ENCODE measurements at regions not wholly inside any gene's neighbourhood (a gene's known extent, or its start where the extent isn't known, plus 50 kb on each side); places are given as distances from the start of the nearest gene placed in this dataset.

DNA sequence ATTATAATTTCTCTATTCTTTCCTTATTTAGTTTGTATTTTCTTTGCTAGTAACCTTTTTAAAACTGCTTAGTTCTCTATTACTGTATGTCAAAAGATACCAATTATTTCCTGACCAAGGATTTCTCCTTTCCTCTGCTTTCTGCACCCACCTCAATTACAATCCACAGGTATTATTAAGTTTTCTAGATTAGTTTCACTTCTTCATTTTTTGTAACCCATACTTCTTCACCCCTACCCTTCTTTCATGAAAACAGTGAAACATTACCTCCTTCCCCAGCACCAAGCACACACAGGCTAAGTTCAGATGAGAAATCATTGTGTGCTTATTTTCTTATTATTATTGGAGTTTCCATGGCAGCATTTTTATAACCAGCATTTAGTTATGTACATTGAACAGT is 318.5 kb upstream of the MDGA2 start:
- TF ChIP-seq, protein P1, sequence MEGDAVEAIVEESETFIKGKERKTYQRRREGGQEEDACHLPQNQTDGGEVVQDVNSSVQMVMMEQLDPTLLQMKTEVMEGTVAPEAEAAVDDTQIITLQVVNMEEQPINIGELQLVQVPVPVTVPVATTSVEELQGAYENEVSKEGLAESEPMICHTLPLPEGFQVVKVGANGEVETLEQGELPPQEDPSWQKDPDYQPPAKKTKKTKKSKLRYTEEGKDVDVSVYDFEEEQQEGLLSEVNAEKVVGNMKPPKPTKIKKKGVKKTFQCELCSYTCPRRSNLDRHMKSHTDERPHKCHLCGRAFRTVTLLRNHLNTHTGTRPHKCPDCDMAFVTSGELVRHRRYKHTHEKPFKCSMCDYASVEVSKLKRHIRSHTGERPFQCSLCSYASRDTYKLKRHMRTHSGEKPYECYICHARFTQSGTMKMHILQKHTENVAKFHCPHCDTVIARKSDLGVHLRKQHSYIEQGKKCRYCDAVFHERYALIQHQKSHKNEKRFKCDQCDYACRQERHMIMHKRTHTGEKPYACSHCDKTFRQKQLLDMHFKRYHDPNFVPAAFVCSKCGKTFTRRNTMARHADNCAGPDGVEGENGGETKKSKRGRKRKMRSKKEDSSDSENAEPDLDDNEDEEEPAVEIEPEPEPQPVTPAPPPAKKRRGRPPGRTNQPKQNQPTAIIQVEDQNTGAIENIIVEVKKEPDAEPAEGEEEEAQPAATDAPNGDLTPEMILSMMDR (IDR thresholded peaks at IDR 0.05; ENCODE audit: insufficient read depth, low read length), result no peak
- H3K4me3 ChIP-seq (ENCODE audit: low read depth, low read length), result no peak overlapping the region
- no peak for DNase-seq (ENCODE audit: low read depth)

DNA sequence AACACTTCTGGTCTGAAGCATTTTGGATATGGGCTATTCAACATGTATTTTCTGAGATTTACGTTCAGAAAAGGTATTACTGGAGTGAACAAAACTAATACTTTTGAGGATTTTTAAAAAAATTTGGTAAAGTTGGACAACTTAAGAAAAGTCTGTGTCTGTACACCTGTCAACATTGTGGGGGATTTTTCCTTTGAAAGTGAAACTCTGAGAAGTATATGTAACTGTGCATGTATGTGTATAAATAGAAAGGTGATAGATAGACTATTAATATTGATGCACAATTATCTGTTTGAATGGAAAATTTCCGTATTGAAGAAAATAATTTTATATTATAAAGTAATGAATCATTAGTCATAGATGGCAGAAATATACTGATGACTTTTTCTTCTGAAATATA is 312.8 kb upstream of the MDGA2 start:
- no peak for DNase-seq (ENCODE audit: low read depth)
- no peak overlapping the region for H3K4me3 ChIP-seq (ENCODE audit: low read depth, low read length)
- TF ChIP-seq, protein P1 (IDR thresholded peaks at IDR 0.05; ENCODE audit: insufficient read depth, low read length), result no peak

DNA sequence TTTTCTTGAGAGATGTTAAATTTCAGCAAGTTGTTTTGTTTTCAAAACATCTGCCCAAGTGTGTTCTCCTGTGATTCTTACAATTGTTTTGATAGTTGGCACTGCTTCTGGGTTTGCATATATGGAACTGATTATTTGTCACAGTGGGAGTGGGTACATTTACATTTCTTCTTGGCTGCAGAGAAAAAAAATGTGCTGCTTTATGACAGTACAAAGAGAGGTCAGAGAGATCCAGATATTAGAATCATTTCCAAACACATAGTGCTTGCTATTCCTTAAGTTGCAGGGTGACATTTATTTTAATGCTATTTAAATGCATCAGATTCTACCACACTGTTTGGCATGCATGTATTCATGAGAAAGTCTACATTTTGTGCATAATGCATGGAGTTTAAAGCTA is 303.5 kb upstream of the MDGA2 start:
- no peak overlapping the region for H3K4me3 ChIP-seq (ENCODE audit: low read depth, low read length)
- TF ChIP-seq, protein P1 (IDR thresholded peaks at IDR 0.05; ENCODE audit: insufficient read depth, low read length), result no peak
- DNase-seq (ENCODE audit: low read depth), result no peak

DNA sequence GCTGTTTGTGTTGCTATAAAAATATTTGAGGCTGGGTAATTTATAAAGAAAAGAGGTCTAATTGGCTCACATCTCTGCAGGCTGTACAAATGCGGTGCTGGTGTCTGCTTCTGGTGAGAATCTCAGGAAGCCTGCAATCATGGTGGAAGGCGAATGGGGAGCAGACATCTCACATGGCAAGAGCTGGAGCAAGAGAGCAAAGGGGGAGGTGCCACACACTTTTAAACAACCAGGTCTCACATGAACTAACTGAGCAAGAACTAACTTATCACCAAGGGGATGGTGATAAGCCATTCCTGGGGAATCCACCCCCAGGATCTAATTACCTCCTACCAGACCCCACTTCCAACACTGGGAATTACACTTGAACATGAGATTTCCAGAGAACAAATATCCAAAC is 300.7 kb upstream of the MDGA2 start:
- TF ChIP-seq, protein P1 (IDR thresholded peaks at IDR 0.05; ENCODE audit: insufficient read depth, low read length), result no peak
- no peak for DNase-seq (ENCODE audit: low read depth)

DNA sequence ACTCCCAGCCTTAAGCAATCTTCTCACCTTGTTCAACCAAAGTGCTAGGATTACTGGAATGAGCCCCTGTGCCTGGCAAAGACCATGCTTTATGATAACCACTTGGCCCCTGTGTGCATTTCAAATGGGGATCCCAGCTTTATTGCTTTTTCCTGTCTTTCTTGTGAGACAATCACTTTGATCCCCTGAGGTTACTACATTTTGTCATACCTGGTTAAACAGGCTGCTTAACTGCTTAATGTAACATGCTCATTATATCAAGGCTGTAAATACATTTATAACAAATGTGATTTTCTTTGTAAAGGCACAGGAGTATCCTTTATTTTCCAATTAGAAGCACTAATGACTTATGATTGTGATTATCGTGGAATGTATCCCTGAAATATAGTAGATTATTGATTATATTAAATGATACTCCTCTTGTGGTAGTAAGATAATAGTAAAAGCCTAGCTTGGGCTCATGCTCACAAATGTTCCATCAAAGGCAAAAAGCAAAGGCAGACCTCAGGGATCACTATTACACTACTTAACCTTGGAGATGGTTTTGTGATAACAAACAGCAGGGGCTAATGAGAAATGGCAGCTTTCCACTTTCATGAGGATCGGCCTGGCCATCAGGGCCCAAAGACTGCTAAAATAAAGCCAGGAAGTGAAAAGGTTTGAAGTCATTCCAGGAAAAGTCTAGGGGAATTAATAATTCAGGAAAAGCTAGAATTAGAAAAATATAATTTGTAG is 290.8 kb upstream of the MDGA2 start:
- H3K4me3 ChIP-seq (ENCODE audit: low read depth, low read length), result no peak overlapping the region
- TF ChIP-seq, protein P1 (IDR thresholded peaks at IDR 0.05; ENCODE audit: insufficient read depth, low read length), result no peak
- no peak for DNase-seq (ENCODE audit: low read depth)

More for the DNA sequence above, 300.7 kb upstream of the MDGA2 start:
- H3K4me3 ChIP-seq (ENCODE audit: low read depth, low read length), result no peak overlapping the region

DNA sequence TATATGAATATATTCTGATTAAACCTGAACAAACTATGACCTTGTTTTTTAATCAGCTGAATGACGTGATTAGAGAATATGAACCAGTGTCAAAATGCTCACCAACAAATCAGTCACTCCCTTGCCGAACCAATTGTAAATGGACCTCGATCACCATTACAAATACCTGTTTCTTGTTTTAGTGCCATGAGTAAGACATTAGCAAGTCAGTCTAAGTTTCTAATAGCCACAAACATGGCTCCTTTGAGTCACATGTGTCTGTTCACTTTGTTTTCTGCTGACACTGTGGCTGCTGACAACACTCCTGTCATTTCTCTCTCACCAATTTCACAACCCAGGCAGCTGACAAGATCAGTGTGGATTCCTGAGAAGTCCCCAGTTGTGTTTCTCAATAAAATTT is 286.2 kb upstream of the MDGA2 start:
- no peak for DNase-seq (ENCODE audit: low read depth)
- TF ChIP-seq, protein P1 (IDR thresholded peaks at IDR 0.05; ENCODE audit: insufficient read depth, low read length), result no peak

DNA sequence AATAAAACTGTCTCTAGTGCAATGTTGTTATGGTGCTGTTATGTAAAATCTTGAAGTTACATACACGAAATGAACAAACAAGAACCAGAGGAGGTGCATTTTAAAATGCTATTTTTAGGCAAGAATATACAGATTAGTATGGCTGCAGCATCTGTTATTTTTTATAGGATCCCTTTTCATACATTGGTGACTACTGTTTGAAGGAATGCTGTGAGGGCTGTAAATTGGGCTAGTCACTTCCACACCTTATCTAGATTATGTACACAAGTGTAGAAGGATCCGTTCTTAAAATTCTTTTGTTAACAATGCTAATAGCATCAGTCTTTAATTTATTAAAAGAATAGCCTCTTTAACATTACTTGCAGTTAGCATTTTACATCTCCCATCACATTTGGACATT is 284.3 kb upstream of the MDGA2 start:
- no peak for DNase-seq (ENCODE audit: low read depth)
- no peak overlapping the region for H3K4me3 ChIP-seq (ENCODE audit: low read depth, low read length)
- TF ChIP-seq, protein P1 (IDR thresholded peaks at IDR 0.05; ENCODE audit: insufficient read depth, low read length), result no peak

More for the DNA sequence above, 286.2 kb upstream of the MDGA2 start:
- no peak overlapping the region for H3K4me3 ChIP-seq (ENCODE audit: low read depth, low read length)

Measured in fibroblast of the aortic adventitia (primary cell).